K562 (cell line): ENCODE measurements at regions not wholly inside any gene's neighbourhood (a gene's known extent, or its start where the extent isn't known, plus 50 kb on each side); places are given as distances from the start of the nearest gene placed in this dataset.

ENCODE experiments used
- ATAC-seq: fragments of 200-7000 bp; cut with Tn5 transposase; 3 replicates; pipeline ENCODE4 v1.9.1; 2020; ENCODE audit warnings: moderate library complexity
- BruUV-seq: library from RNA; stranded (reverse); fragments of 400-500 nt; replicated peaks from 2 replicates; lab custom pipeline; 2021; lab: Mats Ljungman, UMichigan
- CTCF ChIA-PET: fragments of 300-600 bp; formaldehyde crosslinking; extraction: SDS; loops from one replicate; lab custom pipeline; 2021; ENCODE audit warnings: low intra/inter-chr PET ratio; lab: Yijun Ruan, JAX
- POLR2A ChIA-PET: fragments of 300-600, 350-650 bp; sonication (Branson Sonifier 250); formaldehyde crosslinking; extraction: SDS; loops from one replicate; lab custom pipeline; 2021; ENCODE audit warnings: antibody characterized with exemption, inconsistent platforms; lab: Yijun Ruan, JAX
- DNase-seq, 4 experiments: peaks; one replicate each; pipeline versions ENCODE4 v3.0.0 to v3.0.0-alpha.2; 2011 to 2018; ENCODE audit warnings: low spot score in 3 of 4, mixed read lengths in 3 of 4; ENCODE audit errors: extremely low read depth in 1 of 4
- FAIRE-seq: peaks from 2 replicates; lab custom pipeline; 2011; peaks lifted over from hg19 to GRCh38; lab: Jason Lieb, UNC
- H2AFZ ChIP-seq: 2 replicates; pipeline ENCODE4 v1.6.0; 2011; ENCODE audit warnings: low read depth, low read length, control low read depth, inconsistent platforms
- H3K27ac ChIP-seq: fragments of 200-600 bp; 3 replicates; pipeline ENCODE4 v1.8.0; 2011; ENCODE audit warnings: low read depth, mild to moderate bottlenecking, control low read depth, inconsistent platforms, low read length, moderate library complexity, mixed read lengths; ENCODE audit errors: extremely low read depth
- H3K27me3 ChIP-seq, 2 experiments: fragments of 300-600 bp in 1 of 2; 2 replicates in 1 of 2; 3 replicates in 1 of 2; pipeline versions ENCODE4 v1.6.0 to v1.8.0; 2011; ENCODE audit warnings: inconsistent platforms in 2 of 2, low read length in 2 of 2, mild to moderate bottlenecking in 1 of 2, mixed read lengths in 1 of 2, moderate library complexity in 1 of 2; ENCODE audit not compliant: control insufficient read depth in 2 of 2, insufficient read depth in 2 of 2
- H3K36me3 ChIP-seq: fragments of 300-600 bp; 3 replicates; pipeline ENCODE4 v1.8.0; 2011; ENCODE audit warnings: mild to moderate bottlenecking, low read length, inconsistent platforms; ENCODE audit not compliant: control insufficient read depth, insufficient read depth
- H3K4me1 ChIP-seq, 2 experiments: fragments of 200-600 bp in 1 of 2; replicated peaks in 1 of 2; 2 replicates in 1 of 2; 3 replicates in 1 of 2; pipeline versions ENCODE4 v1.5.1 to v1.8.0; 2011; ENCODE audit warnings: inconsistent platforms in 2 of 2, low read length in 2 of 2, mild to moderate bottlenecking in 1 of 2, mixed read lengths in 1 of 2, moderate library complexity in 1 of 2; ENCODE audit not compliant: control insufficient read depth in 2 of 2, insufficient read depth in 2 of 2
- H3K4me2 ChIP-seq: 2 replicates; pipeline ENCODE4 v1.6.1; 2011; ENCODE audit warnings: low read length, control low read depth, inconsistent platforms, mixed read lengths; ENCODE audit not compliant: insufficient read depth
- H3K4me3 ChIP-seq: fragments of 200-600 bp; sonication (generic), shearing (Covaris generic); 2 replicates; pipeline ENCODE4 v1.5.1; 2016; ENCODE audit warnings: control low read depth, inconsistent platforms
- H3K79me2 ChIP-seq: fragments of 200-600 bp; 3 replicates; pipeline ENCODE4 v1.8.0; 2011; ENCODE audit warnings: low read length, inconsistent platforms; ENCODE audit not compliant: control insufficient read depth, insufficient read depth
- H3K9ac ChIP-seq, 2 experiments: 2 replicates each; pipeline versions ENCODE4 v1.6.0 to v1.6.1; 2011; ENCODE audit warnings: low read depth in 2 of 2, low read length in 2 of 2, control low read depth in 1 of 2, inconsistent platforms in 1 of 2, mild to moderate bottlenecking in 1 of 2, mixed read lengths in 1 of 2; ENCODE audit not compliant: insufficient read depth in 1 of 2
- H3K9me1 ChIP-seq: one replicate; pipeline ENCODE4 v1.6.0; 2011; ENCODE audit warnings: inconsistent platforms, mild to moderate bottlenecking, low read length, moderate library complexity; ENCODE audit not compliant: control insufficient read depth, insufficient read depth
- H3K9me3 ChIP-seq: replicated peaks from 2 replicates; pipeline ENCODE4 v1.5.1; 2011; ENCODE audit warnings: low read depth, low read length, inconsistent platforms; ENCODE audit not compliant: control insufficient read depth, insufficient read depth
- H4K20me1 ChIP-seq: replicated peaks from 2 replicates; pipeline ENCODE4 v1.6.1; 2011; ENCODE audit warnings: low read length, inconsistent platforms, mixed read lengths; ENCODE audit not compliant: control insufficient read depth, insufficient read depth
- C11orf30 ChIP-seq: fragments of 450-650 bp; IDR thresholded peaks from 2 replicates; pipeline ENCODE4 v1.6.1; 2016; ENCODE audit warnings: low read depth, mild to moderate bottlenecking
- IRF2 ChIP-seq: sonication (generic); formaldehyde crosslinking; IDR thresholded peaks from 2 replicates; pipeline ENCODE4 v1.8.1; 2022; ENCODE audit warnings: mild to moderate bottlenecking, missing genetic modification reagents
- MCM2 ChIP-seq: fragments of 450-650 bp; IDR thresholded peaks from 2 replicates; pipeline ENCODE4 v1.6.1; 2017; ENCODE audit warnings: low read depth, mild to moderate bottlenecking
- MCM3 ChIP-seq: fragments of 450-650 bp; IDR thresholded peaks from 2 replicates; pipeline ENCODE4 v1.6.1; 2016
- SOX6 ChIP-seq: fragments of 450-650 bp; IDR thresholded peaks from 2 replicates; pipeline ENCODE4 v1.6.1; 2014; ENCODE audit warnings: mild to moderate bottlenecking
- TBP ChIP-seq: optimal IDR thresholded peaks from 2 replicates; pipeline ENCODE3; 2011; ENCODE audit warnings: low read depth, low read length, improper control_type of control experiment
- TRIM28 ChIP-seq: fragments of 450-650 bp; IDR thresholded peaks from 2 replicates; pipeline ENCODE4 v1.6.1; 2017
- XRCC3 ChIP-seq: fragments of 450-650 bp; IDR thresholded peaks from 2 replicates; pipeline ENCODE4 v1.6.1; 2017; ENCODE audit warnings: mild to moderate bottlenecking, moderate library complexity
- ZNF174 ChIP-seq: fragments of 250-450 bp; sonication (Bioruptor Pico); IDR thresholded peaks from 2 replicates; pipeline ENCODE4 v1.4.0; 2020; ENCODE audit warnings: mild to moderate bottlenecking
- ZNF239 ChIP-seq: fragments of 250-450 bp; sonication (Bioruptor Pico); IDR thresholded peaks from 2 replicates; pipeline ENCODE4 v1.4.0; 2020; ENCODE audit warnings: mild to moderate bottlenecking
- WGBS: fragments of 100-300 bp; shearing (Covaris generic); methylation state at CpG from one replicate; pipeline ENCODE4 v1.1.6; 2016; ENCODE audit warnings: low coverage, mixed read lengths; ENCODE audit not compliant: insufficient coverage; ENCODE audit errors: missing lambda C conversion rate; 5-methylcytosine and 5-hydroxymethylcytosine counted together
- in situ Hi-C: fragments of 300-500 bp; cut with MboI; formaldehyde crosslinking; loops from 4 replicates; pipeline ENCODE4 v1.15.0; 2018; ENCODE audit warnings: inconsistent platforms, mixed read lengths
- intact Hi-C: fragments of 100-400 bp; cut with micrococcal nuclease; formaldehyde crosslinking; loops from 2 replicates; pipeline ENCODE4 v1.14.2; 2022
- TF ChIP-seq, protein P1 (sequence below): fragments of 450-650 bp; formaldehyde crosslinking; IDR thresholded peaks from 2 replicates; pipeline ENCODE4 v1.4.0; 2022; ENCODE audit warnings: missing genetic modification characterization

DNA sequence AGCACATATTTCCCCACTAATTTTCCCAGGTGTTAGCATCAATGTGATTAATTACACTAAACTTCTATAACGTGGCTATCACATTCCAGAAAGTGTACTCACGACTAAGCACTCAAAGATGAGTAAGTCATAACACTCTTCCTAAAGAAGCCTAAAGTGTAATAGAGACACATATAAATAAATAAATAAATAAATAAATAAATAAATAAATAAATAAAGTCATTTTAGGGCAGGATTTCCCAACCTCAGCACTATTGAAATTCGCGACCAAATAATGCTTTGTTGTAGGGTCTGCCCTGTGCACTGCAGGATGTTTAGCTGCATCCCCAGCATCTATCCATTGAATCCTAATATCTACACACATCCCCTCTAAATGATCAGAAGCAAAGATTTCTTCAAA, 390.9 kb downstream of the CDH7 start:
- no peak for DNase-seq
- POLR2A ChIA-PET: no interaction called here
- no peak for ATAC-seq
- no TSS peak for BruUV-seq
- no peak for TF ChIP-seq MCM2
- TF ChIP-seq XRCC3: no peak
- Histone ChIP-seq H4K20me1 (no peaks in the 10 kb centered on the region), H3K27me3 (no peaks in the 10 kb centered on the region), H3K27ac (no peak overlapping the region), H3K9ac (no peak overlapping the region), H3K79me2 (no peaks in the 10 kb centered on the region), H3K36me3 (no peaks in the 10 kb centered on the region), H3K9me1 (no peaks in the 10 kb centered on the region), H2AFZ (no peak overlapping the region), H3K4me2 (no peak overlapping the region), H3K9me3 (no peaks in the 10 kb centered on the region), H3K4me3 (no peak overlapping the region), H3K4me1 (no peaks in the 10 kb centered on the region)
- in situ Hi-C loops: no loop called here
- 43% methylated on average over 4 of the region's 4 CpGs for WGBS
- no peak for FAIRE-seq
- intact Hi-C loops: no loop called here
- CTCF ChIA-PET: no interaction called here

DNA sequence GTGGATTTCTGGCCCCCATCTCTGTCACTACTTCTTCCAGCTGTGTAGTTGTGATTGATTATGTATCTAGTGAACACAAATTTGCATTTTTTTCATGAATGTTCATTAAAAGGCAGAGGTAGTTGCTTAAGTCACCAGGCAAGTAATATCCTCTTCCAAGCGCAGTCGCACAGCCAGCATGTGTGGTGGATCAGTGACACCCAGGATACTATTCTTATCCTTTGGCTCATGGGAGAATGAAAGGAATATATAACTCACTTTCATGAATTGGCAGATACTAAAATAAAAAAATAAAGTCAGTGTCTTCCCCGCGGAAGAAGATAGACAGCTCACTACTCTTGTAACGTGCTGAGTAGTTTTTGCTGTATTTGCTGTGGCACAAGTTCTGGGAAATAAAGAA, 387.8 kb downstream of the CDH7 start:
- ChIA-PET POLR2A (no interaction called here), CTCF (no interaction called here)
- in situ Hi-C loops (no loop called here), intact Hi-C loops (no loop called here)
- WGBS: 42% methylated on average over 5 of the region's 5 CpGs
- H3K4me2 ChIP-seq: no peak overlapping the region
- H3K27me3 ChIP-seq: no peaks in the 10 kb centered on the region
- no peaks in the 10 kb centered on the region for H3K9me3 ChIP-seq
- H3K4me3 ChIP-seq: no peak overlapping the region
- DNase-seq (no peak), FAIRE-seq (no peak), ATAC-seq (no peak)
- no peak overlapping the region for H2AFZ ChIP-seq
- H3K79me2 ChIP-seq: no peaks in the 10 kb centered on the region
- no peaks in the 10 kb centered on the region for H3K4me1 ChIP-seq
- TF ChIP-seq ZNF174 (CRISPR knock-in tag) (no peak), TBP (no peak), TRIM28 (no peak), IRF2 (CRISPR knock-in tag) (no peak), SOX6 (no peak), MCM3 (no peak), ZNF239 (CRISPR knock-in tag) (no peak), C11orf30 (no peak)
- TF ChIP-seq, protein P1, sequence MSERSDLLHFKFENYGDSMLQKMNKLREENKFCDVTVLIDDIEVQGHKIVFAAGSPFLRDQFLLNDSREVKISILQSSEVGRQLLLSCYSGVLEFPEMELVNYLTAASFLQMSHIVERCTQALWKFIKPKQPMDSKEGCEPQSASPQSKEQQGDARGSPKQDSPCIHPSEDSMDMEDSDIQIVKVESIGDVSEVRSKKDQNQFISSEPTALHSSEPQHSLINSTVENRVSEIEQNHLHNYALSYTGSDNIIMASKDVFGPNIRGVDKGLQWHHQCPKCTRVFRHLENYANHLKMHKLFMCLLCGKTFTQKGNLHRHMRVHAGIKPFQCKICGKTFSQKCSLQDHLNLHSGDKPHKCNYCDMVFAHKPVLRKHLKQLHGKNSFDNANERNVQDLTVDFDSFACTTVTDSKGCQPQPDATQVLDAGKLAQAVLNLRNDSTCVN (CRISPR knock-in tag): no peak
- no peaks in the 10 kb centered on the region for H3K36me3 ChIP-seq
- no peak overlapping the region for H3K9ac ChIP-seq
- no peak overlapping the region for H3K27ac ChIP-seq
- no peaks in the 10 kb centered on the region for H4K20me1 ChIP-seq
- BruUV-seq: no TSS peak
- no peaks in the 10 kb centered on the region for H3K9me1 ChIP-seq
